ENCODE measurements at regions not wholly inside any gene's neighbourhood (a gene's known extent, or its start where the extent isn't known, plus 50 kb on each side); places are given as distances from the start of the nearest gene placed in this dataset.

GRCh38 chr7:85392789-85393188, 205.9 kb upstream of the SEMA3D start:
- Histone ChIP-seq H3K4me1 (no peaks in the 10 kb centered on the region), H3K36me3 (ENCODE audit: insufficient read depth in 1 of 2, low read depth in 1 of 2) (no peaks in the 10 kb centered on the region), H3K27me3 (ENCODE audit: insufficient read depth in 3 of 3, low read length in 2 of 3) (no peaks in the 10 kb centered on the region), H3K4me3 (no peak overlapping the region), H3K27ac (no peak overlapping the region), H3K9me3 (no peaks in the 10 kb centered on the region)
- intact Hi-C loops (cut with DNase I) = no loop called here
- 74 to 92% (median 79%) methylated on average over 1 of the region's 1 CpG for WGBS, 3 donors
- DNase-seq (no peak), ATAC-seq (no peak)
- TF ChIP-seq, protein P1, sequence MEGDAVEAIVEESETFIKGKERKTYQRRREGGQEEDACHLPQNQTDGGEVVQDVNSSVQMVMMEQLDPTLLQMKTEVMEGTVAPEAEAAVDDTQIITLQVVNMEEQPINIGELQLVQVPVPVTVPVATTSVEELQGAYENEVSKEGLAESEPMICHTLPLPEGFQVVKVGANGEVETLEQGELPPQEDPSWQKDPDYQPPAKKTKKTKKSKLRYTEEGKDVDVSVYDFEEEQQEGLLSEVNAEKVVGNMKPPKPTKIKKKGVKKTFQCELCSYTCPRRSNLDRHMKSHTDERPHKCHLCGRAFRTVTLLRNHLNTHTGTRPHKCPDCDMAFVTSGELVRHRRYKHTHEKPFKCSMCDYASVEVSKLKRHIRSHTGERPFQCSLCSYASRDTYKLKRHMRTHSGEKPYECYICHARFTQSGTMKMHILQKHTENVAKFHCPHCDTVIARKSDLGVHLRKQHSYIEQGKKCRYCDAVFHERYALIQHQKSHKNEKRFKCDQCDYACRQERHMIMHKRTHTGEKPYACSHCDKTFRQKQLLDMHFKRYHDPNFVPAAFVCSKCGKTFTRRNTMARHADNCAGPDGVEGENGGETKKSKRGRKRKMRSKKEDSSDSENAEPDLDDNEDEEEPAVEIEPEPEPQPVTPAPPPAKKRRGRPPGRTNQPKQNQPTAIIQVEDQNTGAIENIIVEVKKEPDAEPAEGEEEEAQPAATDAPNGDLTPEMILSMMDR (IDR thresholded peaks at IDR 0.05) = no peak

DNA sequence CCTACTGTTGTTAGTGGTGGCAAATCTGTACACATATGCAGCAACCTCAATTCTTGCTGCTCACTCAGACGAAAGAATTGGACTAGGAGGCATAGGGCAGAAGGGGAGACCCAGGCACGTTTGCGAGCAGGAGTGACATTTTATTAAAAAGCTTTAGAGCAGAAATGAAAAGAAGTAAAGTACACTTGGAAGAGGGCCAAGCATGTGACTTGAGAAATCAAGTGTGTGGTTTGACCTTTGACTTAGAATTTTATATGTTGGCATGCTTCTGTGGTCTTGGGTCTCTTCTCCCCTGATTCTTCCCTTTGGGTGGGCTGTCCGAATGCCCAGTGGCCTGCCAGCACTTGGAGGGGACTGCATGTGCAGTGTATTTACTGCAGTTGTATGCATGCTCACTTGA, 205.5 kb upstream of the SEMA3D start:
- TF ChIP-seq, protein P1 (IDR thresholded peaks at IDR 0.05) = no peak
- 49 to 52% (median 52%) methylated on average over 4 of the region's 4 CpGs for WGBS, 3 donors
- Histone ChIP-seq H3K4me1 (no peaks in the 10 kb centered on the region), H3K9me3 (no peaks in the 10 kb centered on the region), H3K4me3 (no peak overlapping the region), H3K27ac (no peak overlapping the region), H3K36me3 (ENCODE audit: insufficient read depth in 1 of 2, low read depth in 1 of 2) (no peaks in the 10 kb centered on the region), H3K27me3 (ENCODE audit: insufficient read depth in 3 of 3, low read length in 2 of 3) (no peaks in the 10 kb centered on the region)
- ATAC-seq (no peak), DNase-seq (no peak)
- intact Hi-C loops (cut with DNase I) = no loop called here

GRCh38 chr7:85386460-85386859, 199.6 kb upstream of the SEMA3D start:
- no peaks in the 10 kb centered on the region for H3K27me3 ChIP-seq (ENCODE audit: insufficient read depth in 3 of 3, low read length in 2 of 3)
- no peaks in the 10 kb centered on the region for H3K4me1 ChIP-seq
- TF ChIP-seq, protein P1 (IDR thresholded peaks at IDR 0.05) = no peak
- intact Hi-C loops (cut with DNase I) = no loop called here
- DNase-seq = no peak
- H3K4me3 ChIP-seq = no peak overlapping the region
- H3K9me3 ChIP-seq = no peaks in the 10 kb centered on the region
- 92 to 93% (median 93%) methylated on average over 1 of the region's 1 CpG for whole genome bisulfite sequencing, 3 donors
- no peak for ATAC-seq
- no peak overlapping the region for H3K27ac ChIP-seq
- no peaks in the 10 kb centered on the region for H3K36me3 ChIP-seq (ENCODE audit: insufficient read depth in 1 of 2, low read depth in 1 of 2)

GRCh38 chr7:85384392-85384791, 197.5 kb upstream of the SEMA3D start:
- TF ChIP-seq, protein P1 (IDR thresholded peaks at IDR 0.05) = no peak
- Histone ChIP-seq H3K9me3 (no peaks in the 10 kb centered on the region), H3K27me3 (ENCODE audit: insufficient read depth in 3 of 3, low read length in 2 of 3) (no peaks in the 10 kb centered on the region), H3K36me3 (ENCODE audit: insufficient read depth in 1 of 2, low read depth in 1 of 2) (no peaks in the 10 kb centered on the region), H3K4me1 (no peaks in the 10 kb centered on the region), H3K27ac (no peak overlapping the region), H3K4me3 (no peak overlapping the region)
- intact Hi-C loops (cut with DNase I) = no loop called here
- ATAC-seq (no peak), DNase-seq (no peak)
- WGBS, 3 donors = 84 to 88% (median 86%) methylated on average over 2 of the region's 2 CpGs

- Histone ChIP-seq H3K4me1 (no peaks in the 10 kb centered on the region), H3K36me3 (ENCODE audit: insufficient read depth in 1 of 2, low read depth in 1 of 2) (no peaks in the 10 kb centered on the region), H3K4me3 (no peak overlapping the region), H3K27ac (no peak overlapping the region), H3K27me3 (ENCODE audit: insufficient read depth in 3 of 3, low read length in 2 of 3) (no peaks in the 10 kb centered on the region), H3K9me3 (no peaks in the 10 kb centered on the region)
- TF ChIP-seq, protein P1 (IDR thresholded peaks at IDR 0.05) = no peak
- ATAC-seq (no peak), DNase-seq (no peak)
- intact Hi-C loops (cut with DNase I) = no loop called here
- WGBS, 3 donors = 91 to 93% (median 92%) methylated on average over 16 of the region's 16 CpGs
These were observed 194.4 kb upstream of the SEMA3D start for GRCh38 chr7:85381212-85381611.

All from psoas muscle (tissue), 7 donors.